Muscle of arm (tissue), 1 donor: ENCODE measurements at regions not wholly inside any gene's neighbourhood (a gene's known extent, or its start where the extent isn't known, plus 50 kb on each side); places are given as distances from the start of the nearest gene placed in this dataset.
A peak's percentile ranks its signal among the peaks of the same experiment; 100 is the strongest.

ENCODE experiments used
- DNase-seq: peaks from one replicate; pipeline ENCODE4 v3.0.0-alpha.2; 2013

GRCh38 chr1:218582646-218583045, 237.5 kb downstream of the TGFB2 start:
- no peak for DNase-seq

- no peak for DNase-seq
Measured at GRCh38 chr1:218584418-218585155, 239.5 kb downstream of the TGFB2 start.

DNA sequence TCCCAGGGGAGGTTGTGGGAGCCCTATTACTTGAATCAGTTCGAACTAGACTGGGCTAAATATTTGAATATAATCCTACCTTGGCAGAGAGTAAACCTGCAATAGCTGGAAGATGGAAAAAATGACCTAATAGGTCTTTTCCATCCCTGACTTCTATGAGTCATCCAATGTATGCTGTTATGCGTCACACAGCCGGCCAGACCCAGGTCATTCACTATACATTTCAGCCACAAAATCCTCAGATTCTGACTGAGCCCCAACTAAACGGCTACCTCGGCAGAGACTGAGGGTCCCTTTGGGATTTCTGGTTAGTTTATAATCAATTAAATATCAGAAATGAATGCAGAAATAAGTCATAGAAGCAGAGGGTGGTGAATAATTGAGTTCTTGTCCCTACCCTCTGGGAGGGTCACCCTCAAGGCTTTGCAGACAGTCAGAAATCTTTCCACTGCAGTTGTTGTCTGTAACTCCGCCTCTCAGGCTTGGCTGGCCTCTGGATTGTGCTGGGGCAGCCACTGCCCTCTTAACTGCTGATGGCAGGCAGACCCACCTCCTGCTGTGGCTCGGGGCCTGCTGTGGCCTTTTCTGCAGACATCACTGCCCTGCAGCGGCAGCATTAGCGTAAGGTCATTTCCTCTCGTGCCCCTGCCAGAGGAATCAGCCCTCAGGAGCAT, 240.5 kb downstream of the TGFB2 start:
- peak; percentile 76 for DNase-seq

DNA sequence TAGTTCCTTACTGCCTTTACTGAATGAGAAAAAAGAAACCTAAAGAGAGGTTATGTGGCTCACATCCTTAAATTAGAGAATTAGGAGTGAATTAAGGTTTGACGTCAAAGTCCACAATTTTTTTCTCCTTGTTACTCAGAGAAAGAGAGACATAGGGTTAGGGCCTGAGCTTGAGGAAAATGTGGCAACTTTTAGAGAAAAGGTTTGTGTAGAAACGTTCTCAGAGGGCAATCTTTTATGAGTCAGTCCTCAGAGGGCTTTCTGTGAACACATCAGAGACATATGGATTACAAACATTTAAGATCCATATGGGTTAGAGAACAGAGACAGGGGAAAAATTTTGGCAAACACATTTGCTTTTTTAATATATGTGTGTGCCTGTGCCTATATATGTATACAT, 242.8 kb downstream of the TGFB2 start:
- DNase-seq = no peak

GRCh38 chr1:218588540-218589172, 243.5 kb downstream of the TGFB2 start:
- peak; percentile 57 for DNase-seq

DNA sequence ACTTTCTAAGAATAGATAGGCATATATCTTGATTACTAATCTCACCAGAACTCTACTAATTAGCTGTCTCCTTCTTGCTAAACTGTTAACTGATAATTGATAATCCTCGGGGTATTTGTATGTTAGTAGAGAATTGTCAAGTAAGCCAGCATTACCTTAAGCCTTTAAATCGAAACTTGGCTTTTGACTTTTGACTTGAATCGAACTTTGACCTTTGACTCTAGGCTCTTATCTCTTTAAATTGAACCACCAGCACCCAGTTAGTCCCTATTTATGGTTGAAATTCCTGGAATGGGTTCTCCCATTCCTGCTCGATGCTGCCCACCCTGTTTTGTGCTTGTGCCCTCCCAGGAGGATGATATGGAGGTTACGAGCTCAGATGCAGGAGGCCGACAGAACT, 244.4 kb downstream of the TGFB2 start:
- no peak for DNase-seq

DNA sequence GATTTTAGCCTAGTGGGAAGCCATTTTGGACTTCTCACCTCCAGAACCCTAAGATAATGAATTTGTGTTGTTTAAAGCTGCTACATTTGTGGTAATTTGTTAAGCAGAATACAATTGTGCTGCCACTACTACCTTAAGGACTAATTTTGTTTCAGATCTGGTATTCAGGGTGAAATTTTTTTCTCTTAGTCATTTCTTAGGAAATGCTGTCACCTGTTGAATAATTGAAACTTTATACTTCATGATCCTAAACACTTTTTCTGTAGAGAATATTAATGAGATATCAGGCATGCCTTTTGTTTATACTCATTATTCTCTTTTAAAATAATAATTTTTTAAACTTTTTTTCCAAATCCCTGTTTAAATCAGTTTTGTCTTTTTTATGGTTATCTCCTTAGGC, 246.8 kb downstream of the TGFB2 start:
- DNase-seq = no peak

DNA sequence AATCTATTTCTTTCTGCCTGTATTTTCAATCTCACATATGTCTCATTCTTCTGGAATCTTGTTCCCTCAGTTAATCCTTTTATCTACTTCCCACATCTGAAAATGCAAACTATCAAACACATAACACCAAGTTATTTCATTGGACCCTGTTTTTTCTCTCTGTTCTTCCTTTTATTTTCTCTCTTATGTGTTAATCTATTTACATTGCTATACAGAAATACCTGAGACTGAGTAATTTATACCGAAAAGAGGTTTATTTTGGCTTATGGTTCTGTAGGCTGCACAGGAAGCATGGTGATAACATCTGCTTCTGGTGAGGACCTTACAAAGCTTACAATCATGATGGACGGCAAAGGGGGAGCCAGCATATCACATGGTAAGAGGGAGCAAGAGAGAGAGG, 247.6 kb downstream of the TGFB2 start:
- DNase-seq = no peak

GRCh38 chr1:218600968-218601367, 255.8 kb downstream of the TGFB2 start:
- DNase-seq = no peak

GRCh38 chr1:218604217-218604616, 259.1 kb downstream of the TGFB2 start:
- DNase-seq = no peak

DNA sequence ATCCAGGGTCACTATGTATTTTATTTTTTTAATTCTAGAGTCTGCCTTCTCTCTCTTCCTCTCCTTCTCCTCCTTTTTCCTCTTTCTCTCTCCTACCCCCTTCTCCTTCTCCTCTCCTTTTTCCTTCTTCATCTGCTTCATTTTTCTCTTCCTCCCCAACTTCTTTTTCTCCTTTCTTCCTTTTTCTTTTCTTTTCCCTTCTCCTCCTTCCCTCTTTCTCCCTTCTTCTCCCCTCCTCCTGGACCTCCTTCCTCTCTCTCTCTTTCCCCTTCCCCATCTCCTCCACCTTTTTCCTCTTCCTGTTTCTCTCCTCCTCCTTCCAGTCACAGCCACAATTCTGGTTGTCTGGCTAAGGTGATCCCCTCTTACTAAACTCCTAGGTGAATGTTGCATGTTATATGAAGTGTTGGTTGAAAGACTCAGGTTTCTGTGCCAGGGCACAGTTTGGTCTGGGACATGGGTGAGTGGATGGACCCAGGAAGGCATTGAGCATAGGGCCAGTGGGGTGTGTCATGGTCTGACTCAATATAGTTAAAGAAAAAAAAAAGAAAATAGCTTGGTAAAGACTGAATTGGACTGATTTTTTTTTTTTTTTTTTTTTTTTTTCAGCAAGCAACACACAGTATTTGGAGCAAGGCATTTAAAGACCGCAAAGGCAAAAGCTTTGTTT, 266.9 kb downstream of the TGFB2 start:
- DNase-seq = no peak

GRCh38 chr1:218613105-218613504, 268.0 kb downstream of the TGFB2 start:
- no peak for DNase-seq

- peak; percentile 23 for DNase-seq
Measured at GRCh38 chr1:218614031-218614430, 268.9 kb downstream of the TGFB2 start.

DNA sequence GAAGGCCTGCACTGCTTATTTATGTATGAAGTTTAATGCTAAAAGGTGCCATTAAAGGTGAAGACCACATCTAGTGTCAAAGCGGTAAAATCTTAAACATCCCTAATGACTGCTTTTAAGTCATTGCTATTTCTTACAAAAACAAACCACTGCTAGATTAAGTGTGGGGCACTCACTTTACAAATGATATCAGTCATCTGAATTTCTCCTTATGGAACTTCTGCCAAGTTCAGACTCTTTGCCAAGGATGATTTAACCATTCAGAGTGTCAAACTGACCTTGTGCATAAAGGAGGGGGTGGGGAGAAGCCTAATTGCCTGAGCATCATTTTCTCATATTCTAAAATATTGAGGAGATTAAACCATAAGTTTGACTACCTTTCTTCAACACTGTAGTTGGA, 271.5 kb downstream of the TGFB2 start:
- no peak for DNase-seq

DNA sequence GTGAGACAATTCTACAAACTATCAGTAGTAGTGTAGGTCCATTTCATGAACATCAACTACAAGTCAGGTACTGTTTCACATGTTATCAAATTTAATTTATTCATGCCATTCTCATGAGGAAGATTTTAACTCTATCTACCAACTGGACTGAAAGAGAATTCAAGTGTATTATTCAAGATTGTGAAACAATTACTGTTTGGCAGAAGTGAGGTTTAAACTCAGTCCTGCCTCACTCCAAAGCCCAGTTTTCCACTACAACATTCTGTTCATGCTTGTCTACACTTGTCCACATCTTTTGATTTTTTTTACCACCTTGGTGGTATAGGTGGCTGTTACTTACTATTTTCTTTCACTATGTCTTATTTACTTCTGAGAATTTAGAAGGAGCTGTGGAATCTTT, 272.9 kb downstream of the TGFB2 start:
- DNase-seq = no peak

- no peak for DNase-seq
Measured at GRCh38 chr1:218620956-218621355, 275.8 kb downstream of the TGFB2 start.

DNA sequence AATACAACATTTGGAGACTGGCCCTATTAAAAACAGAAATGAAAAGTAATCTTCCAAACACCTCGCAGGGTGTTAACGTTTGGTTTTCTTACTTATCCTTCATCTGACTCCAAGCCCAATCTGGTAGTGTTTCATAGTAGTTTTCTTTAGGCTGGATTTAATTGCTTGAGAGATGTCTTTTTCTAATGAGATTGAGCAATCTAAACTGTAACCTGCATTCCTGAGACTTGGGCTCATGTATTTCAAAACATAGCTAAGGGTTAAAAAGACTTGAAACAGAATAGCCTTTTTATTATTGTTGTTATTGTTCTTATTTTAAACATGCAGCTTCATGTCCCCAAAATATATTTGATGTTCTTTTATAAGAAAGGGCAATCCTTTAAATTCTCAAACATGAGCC, 278.9 kb downstream of the TGFB2 start:
- no peak for DNase-seq

- no peak for DNase-seq
Measured at GRCh38 chr1:218625393-218625792, 280.3 kb downstream of the TGFB2 start.

GRCh38 chr1:218633238-218633988, 288.3 kb downstream of the TGFB2 start:
- DNase-seq = peak; percentile 54

GRCh38 chr1:218634212-218634611, 289.1 kb downstream of the TGFB2 start:
- DNase-seq = no peak

DNA sequence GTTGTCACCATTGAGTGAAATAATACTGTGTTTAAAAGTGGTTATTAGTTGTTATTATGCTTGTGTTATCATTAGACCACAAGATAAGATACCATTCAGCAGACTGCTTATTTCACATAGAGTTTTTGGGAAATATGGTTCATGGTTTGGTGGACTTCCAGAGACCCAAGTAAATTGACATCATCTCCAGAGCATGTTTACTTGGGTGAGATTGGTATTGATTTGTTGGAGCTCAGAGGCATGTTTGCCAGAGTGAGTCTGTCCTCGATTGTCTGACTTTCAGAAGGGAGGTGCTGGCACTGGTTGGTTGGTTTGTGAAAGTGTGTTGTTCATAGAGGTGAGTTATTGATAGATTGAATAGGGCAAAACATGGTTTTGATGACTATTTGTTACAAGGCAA, 291.4 kb downstream of the TGFB2 start:
- no peak for DNase-seq

GRCh38 chr1:218640173-218640572, 295.0 kb downstream of the TGFB2 start:
- no peak for DNase-seq
